Mammary epithelial cell (primary cell): ENCODE measurements at regions not wholly inside any gene's neighbourhood (a gene's known extent, or its start where the extent isn't known, plus 50 kb on each side); places are given as distances from the start of the nearest gene placed in this dataset.

Experiments
- EZH2 ChIP-seq: IDR thresholded peaks from 2 replicates; pipeline ENCODE4 v1.6.1; 2012; ENCODE audit warnings: low read length, inconsistent platforms, borderline replicate concordance
- TF ChIP-seq, protein P1 (sequence below), 2 donors: IDR thresholded peaks in 1 of 2; conservative IDR thresholded peaks in 1 of 2; 2 replicates each; pipeline ENCODE4 v1.5.1; 2011 to 2012; ENCODE audit warnings: inconsistent platforms in 2 of 2, low read length in 2 of 2, mild to moderate bottlenecking in 2 of 2, control low read depth in 1 of 2, low read depth in 1 of 2; ENCODE audit not compliant: insufficient read depth in 1 of 2; ENCODE audit errors: extremely low read depth in 1 of 2

- TF ChIP-seq, protein P1, sequence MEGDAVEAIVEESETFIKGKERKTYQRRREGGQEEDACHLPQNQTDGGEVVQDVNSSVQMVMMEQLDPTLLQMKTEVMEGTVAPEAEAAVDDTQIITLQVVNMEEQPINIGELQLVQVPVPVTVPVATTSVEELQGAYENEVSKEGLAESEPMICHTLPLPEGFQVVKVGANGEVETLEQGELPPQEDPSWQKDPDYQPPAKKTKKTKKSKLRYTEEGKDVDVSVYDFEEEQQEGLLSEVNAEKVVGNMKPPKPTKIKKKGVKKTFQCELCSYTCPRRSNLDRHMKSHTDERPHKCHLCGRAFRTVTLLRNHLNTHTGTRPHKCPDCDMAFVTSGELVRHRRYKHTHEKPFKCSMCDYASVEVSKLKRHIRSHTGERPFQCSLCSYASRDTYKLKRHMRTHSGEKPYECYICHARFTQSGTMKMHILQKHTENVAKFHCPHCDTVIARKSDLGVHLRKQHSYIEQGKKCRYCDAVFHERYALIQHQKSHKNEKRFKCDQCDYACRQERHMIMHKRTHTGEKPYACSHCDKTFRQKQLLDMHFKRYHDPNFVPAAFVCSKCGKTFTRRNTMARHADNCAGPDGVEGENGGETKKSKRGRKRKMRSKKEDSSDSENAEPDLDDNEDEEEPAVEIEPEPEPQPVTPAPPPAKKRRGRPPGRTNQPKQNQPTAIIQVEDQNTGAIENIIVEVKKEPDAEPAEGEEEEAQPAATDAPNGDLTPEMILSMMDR (conservative IDR thresholded peaks at IDR 0.05 in 1 of 2, IDR thresholded peaks at IDR 0.05 in 1 of 2; ENCODE audit: extremely low read depth in 1 of 2, insufficient read depth in 1 of 2, low read depth in 1 of 2, low read length in 2 of 2): no peak
- no peak for TF ChIP-seq EZH2
Measured at GRCh38 chr12:38484821-38485449, 168.4 kb downstream of the ALG10B start.
